ENCODE measurements at regions not wholly inside any gene's neighbourhood (a gene's known extent, or its start where the extent isn't known, plus 50 kb on each side); places are given as distances from the start of the nearest gene placed in this dataset.

- Histone ChIP-seq H3K9ac (ENCODE audit: low read length) (no peak overlapping the region), H3K9me2 (replicated peaks; ENCODE audit: insufficient read depth, low read length) (no peaks in the 10 kb centered on the region), H3K27me3 (ENCODE audit: low read length) (no peaks in the 10 kb centered on the region), H3K9me3 (ENCODE audit: insufficient read depth, low read length) (no peaks in the 10 kb centered on the region), H3F3A (ENCODE audit: insufficient read depth) (no peaks in the 10 kb centered on the region), H4K20me1 (ENCODE audit: low read depth, low read length) (no peaks in the 10 kb centered on the region), H3K4me3 (ENCODE audit: insufficient read depth, low read length, poor library complexity, severe bottlenecking) (no peak overlapping the region), H2AFZ (ENCODE audit: low read depth, low read length, severe bottlenecking) (no peak overlapping the region), H3K27ac (ENCODE audit: low read depth, low read length) (no peak overlapping the region), H3K36me3 (ENCODE audit: low read length) (no peaks in the 10 kb centered on the region), H3K79me2 (ENCODE audit: insufficient read depth, low read length) (no peaks in the 10 kb centered on the region), H3K4me2 (ENCODE audit: low read depth, low read length, poor library complexity, severe bottlenecking) (no peak overlapping the region)
- TF ChIP-seq CTCF (IDR thresholded peaks at IDR 0.05; ENCODE audit: insufficient read depth, low read length, poor library complexity, severe bottlenecking): no peak
These were observed 864.2 kb downstream of the REEP3 start for GRCh38 chr10:64385355-64385754.

GRCh38 chr10:64394744-64395143 is 873.5 kb downstream of the REEP3 start:
- H2AFZ ChIP-seq (ENCODE audit: low read depth, low read length, severe bottlenecking): no peak overlapping the region
- no peak overlapping the region for H3K27ac ChIP-seq (ENCODE audit: low read depth, low read length)
- H3K4me3 ChIP-seq (ENCODE audit: insufficient read depth, low read length, poor library complexity, severe bottlenecking): no peak overlapping the region
- no peaks in the 10 kb centered on the region for H3F3A ChIP-seq (ENCODE audit: insufficient read depth)
- no peaks in the 10 kb centered on the region for H3K79me2 ChIP-seq (ENCODE audit: insufficient read depth, low read length)
- H4K20me1 ChIP-seq (ENCODE audit: low read depth, low read length): no peaks in the 10 kb centered on the region
- H3K36me3 ChIP-seq (ENCODE audit: low read length): no peaks in the 10 kb centered on the region
- TF ChIP-seq EZH2phosphoT487 (conservative IDR thresholded peaks at IDR 0.05; ENCODE audit: low read length): no peak
- H3K9me2 ChIP-seq (replicated peaks; ENCODE audit: insufficient read depth, low read length): no peaks in the 10 kb centered on the region
- H3K4me2 ChIP-seq (ENCODE audit: low read depth, low read length, poor library complexity, severe bottlenecking): no peak overlapping the region
- no peaks in the 10 kb centered on the region for H3K27me3 ChIP-seq (ENCODE audit: low read length)
- H3K9me3 ChIP-seq (ENCODE audit: insufficient read depth, low read length): no peaks in the 10 kb centered on the region
- no peak overlapping the region for H3K9ac ChIP-seq (ENCODE audit: low read length)

GRCh38 chr10:64396105-64396708 is 875.0 kb downstream of the REEP3 start:
- H3K36me3 ChIP-seq (ENCODE audit: low read length): no peaks in the 10 kb centered on the region
- H3K27ac ChIP-seq (ENCODE audit: low read depth, low read length): no peak overlapping the region
- H3K4me2 ChIP-seq (ENCODE audit: low read depth, low read length, poor library complexity, severe bottlenecking): no peak overlapping the region
- H3F3A ChIP-seq (ENCODE audit: insufficient read depth): no peaks in the 10 kb centered on the region
- H3K9me2 ChIP-seq (replicated peaks; ENCODE audit: insufficient read depth, low read length): no peaks in the 10 kb centered on the region
- no peak overlapping the region for H2AFZ ChIP-seq (ENCODE audit: low read depth, low read length, severe bottlenecking)
- H3K79me2 ChIP-seq (ENCODE audit: insufficient read depth, low read length): no peaks in the 10 kb centered on the region
- H3K27me3 ChIP-seq (ENCODE audit: low read length): no peaks in the 10 kb centered on the region
- TF ChIP-seq CTCF (IDR thresholded peaks at IDR 0.05; ENCODE audit: insufficient read depth, low read length, poor library complexity, severe bottlenecking) (no peak), EZH2phosphoT487 (conservative IDR thresholded peaks at IDR 0.05; ENCODE audit: low read length) (no peak)
- H3K9ac ChIP-seq (ENCODE audit: low read length): no peak overlapping the region
- no peaks in the 10 kb centered on the region for H3K9me3 ChIP-seq (ENCODE audit: insufficient read depth, low read length)
- H4K20me1 ChIP-seq (ENCODE audit: low read depth, low read length): no peaks in the 10 kb centered on the region
- H3K4me3 ChIP-seq (ENCODE audit: insufficient read depth, low read length, poor library complexity, severe bottlenecking): no peak overlapping the region

- Histone ChIP-seq H3K9me3 (ENCODE audit: insufficient read depth, low read length) (no peaks in the 10 kb centered on the region), H3K36me3 (ENCODE audit: low read length) (no peaks in the 10 kb centered on the region), H3K9ac (ENCODE audit: low read length) (no peak overlapping the region), H3K4me2 (ENCODE audit: low read depth, low read length, poor library complexity, severe bottlenecking) (no peak overlapping the region), H3F3A (ENCODE audit: insufficient read depth) (no peaks in the 10 kb centered on the region), H3K4me3 (ENCODE audit: insufficient read depth, low read length, poor library complexity, severe bottlenecking) (no peak overlapping the region), H3K79me2 (ENCODE audit: insufficient read depth, low read length) (no peaks in the 10 kb centered on the region), H3K27ac (ENCODE audit: low read depth, low read length) (no peak overlapping the region), H4K20me1 (ENCODE audit: low read depth, low read length) (no peaks in the 10 kb centered on the region), H2AFZ (ENCODE audit: low read depth, low read length, severe bottlenecking) (no peak overlapping the region), H3K27me3 (ENCODE audit: low read length) (no peaks in the 10 kb centered on the region), H3K9me2 (replicated peaks; ENCODE audit: insufficient read depth, low read length) (no peaks in the 10 kb centered on the region)
- TF ChIP-seq EZH2phosphoT487 (conservative IDR thresholded peaks at IDR 0.05; ENCODE audit: low read length): no peak
- TF ChIP-seq CTCF (IDR thresholded peaks at IDR 0.05; ENCODE audit: insufficient read depth, low read length, poor library complexity, severe bottlenecking): no peak
These were observed 875.9 kb downstream of the REEP3 start for GRCh38 chr10:64397125-64397524.
